ENCODE measurements at regions not wholly inside any gene's neighbourhood (a gene's known extent, or its start where the extent isn't known, plus 50 kb on each side); places are given as distances from the start of the nearest gene placed in this dataset.

DNA sequence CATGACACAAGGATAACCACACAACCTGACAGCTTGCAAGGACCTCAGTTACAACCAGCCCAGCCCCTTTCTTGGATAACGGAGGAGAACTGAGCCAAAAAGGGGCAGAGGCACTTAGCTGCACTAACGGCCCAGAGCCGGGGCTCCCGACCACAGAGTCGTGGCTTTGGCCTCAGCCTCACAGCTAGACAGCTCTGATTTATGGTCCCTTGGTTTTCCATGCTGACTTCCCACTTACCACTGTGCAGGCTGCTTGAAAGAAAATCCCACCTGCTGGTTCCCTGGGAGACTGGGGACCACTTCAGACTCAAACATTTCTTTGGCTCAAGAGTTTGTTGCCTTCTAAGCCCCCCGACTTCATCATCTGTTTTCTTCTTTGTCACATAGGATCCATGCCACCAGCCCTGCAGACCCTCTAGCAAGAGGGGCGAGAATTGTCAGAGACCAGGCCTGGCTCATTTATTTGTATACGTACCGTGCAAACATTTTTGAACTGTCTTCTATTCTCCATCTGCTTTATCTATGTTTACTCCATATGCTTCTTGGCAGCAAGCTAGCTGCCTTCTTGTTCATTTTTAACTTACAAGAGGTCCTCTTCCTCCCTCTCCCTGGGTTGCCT, 352.6 kb upstream of the MYT1L start:
- no peaks in the 10 kb centered on the region for H3K9me3 Mint-ChIP-seq
- peaks cover 2 to 14% (median 5%) of the 10 kb centered on the region in 3 donors for H3K27me3 Mint-ChIP-seq (ENCODE audit: low read depth in 3 of 3)
- no peak overlapping the region for H3K27ac Mint-ChIP-seq
- no peak overlapping the region for H3K4me3 Mint-ChIP-seq
- DNase-seq = no peak
- peaks cover 9 to 20% of the 10 kb centered on the region in 2 donors for H3K4me1 Mint-ChIP-seq
- no peaks in the 10 kb centered on the region for H3K36me3 Mint-ChIP-seq

DNA sequence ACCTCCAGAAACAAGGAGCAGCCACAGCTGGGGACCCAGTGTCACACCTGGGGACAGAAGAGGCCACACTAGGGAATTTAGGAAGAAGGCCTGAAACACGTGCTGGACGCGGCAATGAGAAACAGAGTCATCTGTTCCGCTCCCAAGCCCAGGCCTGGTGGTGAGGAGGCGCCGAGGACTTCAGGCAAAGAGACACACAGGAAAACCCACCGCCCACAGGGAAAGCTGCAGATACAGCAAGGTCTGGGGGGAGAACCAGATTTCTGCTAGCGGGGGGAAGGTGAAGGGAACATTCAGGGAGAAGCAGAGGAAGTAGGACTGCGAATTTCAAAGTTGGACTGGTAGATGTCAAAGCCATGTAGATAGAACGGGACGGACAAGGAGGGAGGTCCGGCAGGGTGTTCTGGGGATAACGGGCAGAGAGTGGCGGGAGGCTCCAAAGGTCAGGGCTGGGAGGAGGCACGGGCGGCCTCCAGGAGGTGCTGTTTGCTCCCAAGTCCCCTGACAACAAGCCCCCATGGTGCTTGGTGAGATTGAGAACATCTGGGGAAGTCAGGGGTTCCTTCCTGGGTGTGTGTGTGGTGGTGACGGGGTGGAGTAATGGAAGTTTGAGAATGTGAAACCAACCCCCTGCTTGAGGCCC, 351.7 kb upstream of the MYT1L start:
- Mint-ChIP-seq H3K27me3 (ENCODE audit: low read depth in 3 of 3) (peaks cover 2 to 13% (median 5%) of the 10 kb centered on the region in 3 donors), H3K4me3 (no peak overlapping the region), H3K27ac (no peak overlapping the region), H3K9me3 (no peaks in the 10 kb centered on the region), H3K4me1 (peaks cover 9 to 20% of the 10 kb centered on the region in 2 donors), H3K36me3 (no peaks in the 10 kb centered on the region)
- DNase-seq = no peak

DNA sequence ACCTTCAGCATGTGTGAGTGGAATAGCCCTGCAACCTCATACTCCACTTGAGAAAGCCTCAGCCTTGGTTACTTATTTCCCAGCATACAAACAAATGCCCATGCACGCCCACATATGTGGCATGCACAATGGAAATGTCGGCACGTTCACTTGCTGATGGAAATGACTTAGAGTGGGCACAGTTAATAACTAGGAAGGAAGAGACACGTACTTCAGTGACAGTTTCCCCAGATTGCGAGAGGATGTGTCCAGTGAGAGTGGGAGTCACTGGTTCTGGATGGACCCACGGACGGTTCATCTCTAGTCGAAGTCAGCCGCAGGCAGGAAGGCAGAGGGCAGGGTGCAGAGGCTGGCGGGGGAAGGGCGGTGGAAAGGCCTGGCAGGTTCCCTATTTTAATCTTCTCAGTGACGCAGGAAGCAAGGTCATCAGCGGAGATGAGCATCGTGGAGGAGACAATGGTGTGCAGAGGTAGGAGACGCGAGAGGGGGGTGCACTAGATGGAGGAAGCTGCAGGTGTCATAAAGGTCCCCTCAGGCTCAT, 350.7 kb upstream of the MYT1L start:
- no peaks in the 10 kb centered on the region for H3K36me3 Mint-ChIP-seq
- no peak overlapping the region for H3K27ac Mint-ChIP-seq
- peaks cover 0 to 1% (median 0%) of the 10 kb centered on the region in 6 donors for H3K9me3 Mint-ChIP-seq
- no peak for DNase-seq
- peaks cover 2 to 13% (median 8%) of the 10 kb centered on the region in 3 donors for H3K27me3 Mint-ChIP-seq (ENCODE audit: low read depth in 3 of 3)
- H3K4me3 Mint-ChIP-seq = no peak overlapping the region
- peaks cover 9 to 20% of the 10 kb centered on the region in 2 donors for H3K4me1 Mint-ChIP-seq

DNA sequence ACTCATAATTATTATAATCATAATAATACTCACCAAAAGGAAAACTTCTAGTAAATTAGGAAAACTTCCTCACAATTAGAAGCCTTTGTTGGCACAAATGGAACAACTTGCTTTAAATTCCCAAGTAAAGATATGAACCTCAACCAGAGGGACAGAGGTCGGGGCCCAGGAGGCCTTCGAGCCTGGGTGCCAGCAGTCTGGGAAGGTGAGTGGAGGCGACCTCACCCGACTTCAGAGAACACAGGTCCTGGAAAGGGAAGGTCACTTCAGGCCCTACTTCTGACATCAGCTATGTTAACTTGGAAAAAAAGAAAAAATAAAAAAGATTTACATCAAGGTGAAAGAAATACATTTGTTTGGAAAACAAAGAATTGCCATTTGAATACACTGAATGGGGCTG, 350.0 kb upstream of the MYT1L start:
- H3K4me3 Mint-ChIP-seq = no peak overlapping the region
- H3K27me3 Mint-ChIP-seq (ENCODE audit: low read depth in 3 of 3) = peaks cover 2 to 13% (median 8%) of the 10 kb centered on the region in 3 donors
- DNase-seq = no peak
- peaks cover 0 to 1% (median 0%) of the 10 kb centered on the region in 6 donors for H3K9me3 Mint-ChIP-seq
- H3K27ac Mint-ChIP-seq = no peak overlapping the region
- no peaks in the 10 kb centered on the region for H3K36me3 Mint-ChIP-seq
- H3K4me1 Mint-ChIP-seq = peaks cover 4 to 16% of the 10 kb centered on the region in 2 donors

DNA sequence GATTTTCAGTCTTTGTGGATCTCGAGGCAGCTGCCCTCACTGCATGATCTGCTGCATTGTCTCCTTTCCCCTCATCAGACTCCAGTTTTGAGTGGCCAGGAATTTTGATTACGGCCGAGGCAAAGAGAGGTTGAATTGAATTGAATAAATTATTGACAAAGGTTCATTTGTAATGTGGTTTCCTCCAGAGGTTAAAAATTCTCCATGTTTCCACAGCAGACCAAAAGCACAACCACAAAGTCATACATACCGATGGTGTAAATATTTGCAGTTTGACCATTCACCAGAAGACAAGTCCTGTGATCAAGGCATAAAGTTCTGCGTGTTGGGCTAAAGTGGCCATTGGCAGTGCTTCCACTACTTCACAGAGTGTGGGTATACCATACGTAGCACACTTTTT, 343.8 kb upstream of the MYT1L start:
- H3K27ac Mint-ChIP-seq = no peak overlapping the region

DNA sequence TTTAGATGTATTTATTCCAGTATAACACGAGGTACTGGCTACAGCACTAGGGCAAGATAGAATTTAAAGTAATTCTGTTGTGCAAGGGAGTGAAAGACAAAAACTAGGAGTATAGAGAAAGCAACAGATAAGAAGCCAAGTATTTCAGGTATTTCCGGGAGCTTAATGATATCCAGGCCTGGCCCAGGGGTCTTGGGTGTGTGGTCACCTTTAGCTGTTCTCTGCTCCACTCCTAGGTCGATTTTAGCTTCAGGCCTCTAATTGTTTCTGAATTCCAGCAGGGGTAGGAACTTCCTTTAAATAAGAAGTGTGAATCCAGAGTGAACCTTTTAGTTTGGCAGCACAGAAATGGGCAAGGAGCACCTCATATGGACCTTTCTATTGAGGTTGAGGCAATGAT, 342.3 kb upstream of the MYT1L start:
- peaks cover 0 to 1% (median 0%) of the 10 kb centered on the region in 6 donors for H3K9me3 Mint-ChIP-seq

More for the DNA sequence above, 343.8 kb upstream of the MYT1L start:
- peaks cover 0 to 5% (median 3%) of the 10 kb centered on the region in 3 donors for H3K27me3 Mint-ChIP-seq (ENCODE audit: low read depth in 3 of 3)
- H3K4me1 Mint-ChIP-seq = no peaks in the 10 kb centered on the region
- H3K36me3 Mint-ChIP-seq = no peaks in the 10 kb centered on the region
- H3K9me3 Mint-ChIP-seq = peaks cover 0 to 1% (median 0%) of the 10 kb centered on the region in 6 donors
- DNase-seq = no peak
- H3K4me3 Mint-ChIP-seq = no peak overlapping the region

DNA sequence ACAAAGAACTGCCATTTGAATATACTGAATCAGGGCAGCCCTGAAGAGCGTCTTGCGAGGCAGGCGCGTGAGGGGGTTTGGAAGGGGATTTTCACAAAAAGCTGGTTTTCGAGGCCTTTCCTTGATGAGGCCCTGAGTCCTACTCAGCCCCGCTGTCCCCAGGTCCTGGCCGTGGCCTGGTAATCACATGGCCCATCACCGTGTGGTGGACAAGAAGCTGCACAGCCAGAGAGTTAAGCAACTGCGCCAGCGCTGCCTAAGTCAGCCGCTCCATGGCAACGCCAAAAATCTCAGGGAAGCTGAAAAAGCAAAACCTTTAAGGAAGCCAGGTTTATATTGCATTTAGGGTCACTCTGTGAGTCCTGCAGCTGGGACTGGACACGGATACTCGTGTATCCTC, 341.2 kb upstream of the MYT1L start:
- Mint-ChIP-seq H3K36me3 (no peaks in the 10 kb centered on the region), H3K27ac (no peak overlapping the region)

More for the DNA sequence above, 342.3 kb upstream of the MYT1L start:
- Mint-ChIP-seq H3K27me3 (ENCODE audit: low read depth in 3 of 3) (peaks cover 0 to 3% (median 3%) of the 10 kb centered on the region in 3 donors), H3K4me1 (no peaks in the 10 kb centered on the region), H3K36me3 (no peaks in the 10 kb centered on the region), H3K4me3 (no peak overlapping the region), H3K27ac (no peak overlapping the region)
- DNase-seq = no peak

DNA sequence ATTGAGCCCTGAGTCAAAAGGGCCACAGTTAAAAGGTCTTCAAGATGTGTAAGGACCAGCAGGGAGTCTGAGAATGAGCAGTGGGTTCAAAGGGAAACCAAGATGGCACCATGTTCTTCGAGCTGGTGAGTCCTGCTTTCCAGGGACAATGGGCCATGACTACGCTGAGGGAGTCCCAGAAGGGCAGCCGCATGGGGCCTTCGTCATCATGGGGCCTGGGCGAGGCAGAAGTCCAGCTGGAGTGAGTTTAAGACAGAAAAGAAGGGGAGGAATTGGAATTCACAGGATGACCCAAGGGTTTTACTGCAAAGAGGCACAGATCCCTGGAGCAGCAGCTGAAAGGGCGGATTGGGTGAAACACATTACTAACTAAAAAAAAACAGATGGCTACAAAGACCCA, 340.8 kb upstream of the MYT1L start:
- H3K9me3 Mint-ChIP-seq = no peaks in the 10 kb centered on the region
- no peaks in the 10 kb centered on the region for H3K4me1 Mint-ChIP-seq
- no peaks in the 10 kb centered on the region for H3K36me3 Mint-ChIP-seq
- H3K4me3 Mint-ChIP-seq = no peak overlapping the region
- no peak overlapping the region for H3K27ac Mint-ChIP-seq
- no peak for DNase-seq
- H3K27me3 Mint-ChIP-seq (ENCODE audit: low read depth in 3 of 3) = peaks cover 0 to 4% (median 0%) of the 10 kb centered on the region in 3 donors

More for the DNA sequence above, 341.2 kb upstream of the MYT1L start:
- Mint-ChIP-seq H3K27me3 (ENCODE audit: low read depth in 3 of 3) (peaks cover 0 to 4% (median 2%) of the 10 kb centered on the region in 3 donors), H3K4me3 (no peak overlapping the region), H3K9me3 (peaks cover 0 to 1% (median 0%) of the 10 kb centered on the region in 6 donors), H3K4me1 (no peaks in the 10 kb centered on the region)
- no peak for DNase-seq

DNA sequence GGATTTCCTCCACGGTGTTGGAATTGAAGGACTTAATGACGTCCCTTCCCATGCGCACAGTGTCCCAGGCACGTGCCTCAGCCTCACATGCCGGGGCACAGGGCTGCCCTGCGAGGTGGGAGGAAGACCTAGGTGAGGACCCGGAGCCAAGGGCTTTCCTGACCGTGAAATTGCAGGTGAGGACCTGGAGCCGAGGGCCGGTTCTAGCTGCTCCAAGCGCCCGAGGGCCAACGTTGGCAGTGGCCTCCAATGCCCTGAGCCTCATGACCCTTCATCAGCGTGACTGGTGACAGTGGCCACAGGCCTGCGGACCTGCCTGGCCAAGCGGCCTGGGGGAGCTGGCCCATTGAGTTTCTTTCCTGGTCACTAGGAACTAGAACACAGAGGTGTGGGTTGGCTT, 338.2 kb upstream of the MYT1L start:
- peaks cover 0 to 8% (median 2%) of the 10 kb centered on the region in 3 donors for H3K27me3 Mint-ChIP-seq (ENCODE audit: low read depth in 3 of 3)

DNA sequence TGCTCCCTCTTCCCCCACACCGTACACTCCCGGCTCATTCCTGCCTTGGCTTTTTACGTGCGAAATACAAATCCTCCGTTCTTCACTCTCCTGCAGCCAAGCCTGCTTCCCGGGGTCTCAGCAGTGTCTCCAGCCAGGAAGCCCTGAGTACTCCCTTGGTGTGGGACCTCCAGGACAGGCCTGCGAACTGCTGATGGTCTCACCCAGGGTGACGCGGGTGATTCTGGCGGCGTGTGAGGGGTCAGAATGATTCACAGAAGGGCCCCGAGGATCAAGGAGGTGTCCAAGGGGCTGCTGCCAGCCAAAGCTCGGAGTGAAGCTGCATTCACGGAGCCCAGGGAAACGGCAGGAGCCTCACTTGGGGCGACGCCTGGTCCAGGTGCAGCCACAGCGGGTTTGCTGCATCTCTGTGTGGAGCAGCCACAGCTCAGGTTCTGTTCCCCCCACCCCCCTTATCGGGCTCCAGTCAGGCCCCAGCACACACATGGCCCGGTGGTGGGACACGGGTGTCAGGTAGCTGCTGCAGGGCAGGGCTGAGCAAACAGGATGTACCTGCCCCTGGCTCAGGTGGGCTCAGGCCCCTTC, 337.7 kb upstream of the MYT1L start:
- no peak overlapping the region for H3K4me3 Mint-ChIP-seq
- no peak for DNase-seq
- no peaks in the 10 kb centered on the region for H3K4me1 Mint-ChIP-seq
- H3K9me3 Mint-ChIP-seq = no peaks in the 10 kb centered on the region
- H3K36me3 Mint-ChIP-seq = no peaks in the 10 kb centered on the region
- peaks cover 0 to 9% (median 2%) of the 10 kb centered on the region in 3 donors for H3K27me3 Mint-ChIP-seq (ENCODE audit: low read depth in 3 of 3)
- H3K27ac Mint-ChIP-seq = no peak overlapping the region

More for the DNA sequence above, 338.2 kb upstream of the MYT1L start:
- Mint-ChIP-seq H3K27ac (no peak overlapping the region), H3K9me3 (no peaks in the 10 kb centered on the region), H3K36me3 (no peaks in the 10 kb centered on the region), H3K4me3 (no peak overlapping the region), H3K4me1 (no peaks in the 10 kb centered on the region)
- DNase-seq = no peak

DNA sequence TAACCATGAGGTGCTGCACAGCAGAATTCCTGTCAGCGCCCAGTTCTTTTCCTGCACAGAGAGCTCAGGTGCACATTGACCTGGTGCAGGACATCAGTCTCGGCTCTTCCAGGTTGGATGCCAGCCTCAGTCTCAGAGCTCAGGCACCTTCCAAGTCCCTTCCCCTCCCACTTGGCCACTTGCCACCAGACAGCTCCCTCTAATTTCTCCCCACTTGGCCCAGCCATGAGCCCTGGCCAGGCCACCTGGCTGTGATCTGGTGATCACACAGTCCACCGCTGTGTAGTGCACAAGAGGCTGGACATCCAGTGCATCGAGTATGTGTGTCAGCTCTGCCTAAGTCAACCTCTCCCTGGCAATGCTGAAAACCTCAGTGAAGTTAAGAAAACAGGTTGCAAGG, 336.6 kb upstream of the MYT1L start:
- Mint-ChIP-seq H3K27me3 (ENCODE audit: low read depth in 3 of 3) (peaks cover 0 to 9% (median 2%) of the 10 kb centered on the region in 3 donors), H3K36me3 (no peaks in the 10 kb centered on the region), H3K9me3 (no peaks in the 10 kb centered on the region), H3K4me1 (no peaks in the 10 kb centered on the region), H3K27ac (no peak overlapping the region), H3K4me3 (no peak overlapping the region)
- no peak for DNase-seq

DNA sequence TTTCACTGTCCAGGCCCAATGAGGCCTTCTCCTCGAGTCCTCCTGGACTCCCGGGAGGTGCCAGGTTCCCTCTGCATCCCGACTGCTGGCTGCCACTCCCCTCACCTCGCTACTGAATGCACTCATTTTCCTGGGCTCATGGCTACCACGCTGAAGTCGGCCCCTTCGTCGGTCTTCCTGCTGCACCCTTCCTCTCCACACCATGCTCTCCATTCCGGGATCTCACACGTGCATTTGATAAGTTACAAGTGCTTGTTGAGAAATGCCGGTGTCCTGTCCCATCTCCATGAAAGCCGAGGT, 334.7 kb upstream of the MYT1L start:
- no peak overlapping the region for H3K4me3 Mint-ChIP-seq
- H3K27ac Mint-ChIP-seq = no peak overlapping the region
- no peak for DNase-seq
- peaks cover 0 to 9% (median 4%) of the 10 kb centered on the region in 3 donors for H3K27me3 Mint-ChIP-seq (ENCODE audit: low read depth in 3 of 3)
- H3K9me3 Mint-ChIP-seq = no peaks in the 10 kb centered on the region
- no peaks in the 10 kb centered on the region for H3K4me1 Mint-ChIP-seq
- no peaks in the 10 kb centered on the region for H3K36me3 Mint-ChIP-seq

DNA sequence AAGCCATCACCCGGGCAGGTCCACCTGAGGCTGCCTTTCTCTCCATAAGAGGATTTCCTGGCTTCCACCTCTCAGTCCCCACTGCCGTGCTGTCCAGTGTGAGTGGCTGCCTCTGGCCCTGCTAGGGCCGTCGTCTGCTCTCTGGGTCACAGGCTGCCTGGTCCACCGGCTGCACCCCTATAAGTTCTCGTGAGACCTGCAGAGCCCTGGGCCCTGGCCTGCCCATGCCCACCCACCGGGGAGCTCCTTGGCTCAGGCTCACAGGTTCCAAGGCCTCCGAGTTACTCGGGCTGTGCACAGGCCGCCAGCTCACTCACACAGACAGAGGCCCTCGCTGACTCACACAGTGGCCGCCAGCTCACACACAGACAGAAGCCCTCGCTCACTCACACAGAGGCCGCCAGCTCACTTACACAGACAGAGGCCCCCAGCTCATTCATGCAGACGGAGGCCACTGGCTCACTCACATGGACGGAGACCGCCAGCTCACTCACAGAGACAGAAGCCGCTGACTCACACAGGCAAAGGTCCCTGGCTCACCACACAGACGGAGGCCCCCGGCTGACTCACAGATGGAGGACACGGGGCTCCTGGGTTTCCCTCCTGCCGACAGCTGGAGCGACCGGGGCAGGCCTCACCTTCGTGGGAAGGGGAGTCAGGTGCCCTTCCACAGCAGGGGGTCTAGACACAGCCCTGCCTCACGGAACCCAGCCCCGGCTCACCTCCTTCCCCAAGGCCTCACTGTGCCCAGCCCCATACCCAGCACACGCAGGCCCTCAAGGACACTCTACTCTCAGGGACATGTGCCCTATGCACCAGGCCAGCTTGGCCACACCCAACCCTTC, 334.1 kb upstream of the MYT1L start:
- Mint-ChIP-seq H3K27ac (no peak overlapping the region), H3K4me1 (no peaks in the 10 kb centered on the region), H3K36me3 (no peaks in the 10 kb centered on the region), H3K9me3 (no peaks in the 10 kb centered on the region), H3K27me3 (ENCODE audit: low read depth in 3 of 3) (peaks cover 0 to 9% (median 5%) of the 10 kb centered on the region in 3 donors), H3K4me3 (no peak overlapping the region)
- DNase-seq = no peak
